Muscle of back (tissue), 3 donors: ENCODE measurements at regions not wholly inside any gene's neighbourhood (a gene's known extent, or its start where the extent isn't known, plus 50 kb on each side); places are given as distances from the start of the nearest gene placed in this dataset.
A peak's percentile ranks its signal among the peaks of the same experiment; 100 is the strongest.
"Not testable (repeated sequence)": the region's sequence is repeated elsewhere in the genome, so short reads cannot be mapped to it uniquely, and the experiment has no call there.

Source experiments
- DNase-seq, 3 donors: peaks; one replicate each; pipeline versions ENCODE4 v3.0.0 to v3.0.0-alpha.2; 2013

- no peak for DNase-seq
Observed at GRCh38 chr11:42768576-42768975, 543.2 kb upstream of the API5 start.

GRCh38 chr11:42770444-42771065, 541.2 kb upstream of the API5 start:
- peak; percentile 17 to 53 (median 24) for DNase-seq

GRCh38 chr11:42772886-42773285, 538.9 kb upstream of the API5 start:
- no peak for DNase-seq

GRCh38 chr11:42773729-42774128, 538.1 kb upstream of the API5 start:
- DNase-seq, result peak in 1 of 3 donors; percentile 21

GRCh38 chr11:42774567-42774966, 537.2 kb upstream of the API5 start:
- no peak for DNase-seq

- no peak for DNase-seq
Observed at GRCh38 chr11:42777776-42778175, 534.0 kb upstream of the API5 start.

GRCh38 chr11:42778193-42778592, 533.6 kb upstream of the API5 start:
- DNase-seq, result no peak

- DNase-seq, result no peak
Observed at GRCh38 chr11:42779555-42779954, 532.2 kb upstream of the API5 start.

GRCh38 chr11:42786981-42787380, 524.8 kb upstream of the API5 start:
- peak in 1 of 3 donors; percentile 4 for DNase-seq

GRCh38 chr11:42795483-42795882, 516.3 kb upstream of the API5 start:
- not testable (repeated sequence) for DNase-seq

GRCh38 chr11:42800041-42800440, 511.8 kb upstream of the API5 start:
- DNase-seq, result no peak

- peak in 1 of 3 donors; percentile 8 for DNase-seq
Observed at GRCh38 chr11:42802201-42802899, 509.4 kb upstream of the API5 start.

- no peak for DNase-seq
Observed at GRCh38 chr11:42806191-42806590, 505.6 kb upstream of the API5 start.

- DNase-seq, result peak in 1 of 3 donors; percentile 3
Observed at GRCh38 chr11:42812361-42812760, 499.4 kb upstream of the API5 start.

GRCh38 chr11:42812960-42813359, 498.8 kb upstream of the API5 start:
- no peak for DNase-seq

- DNase-seq, result no peak
Observed at GRCh38 chr11:42816471-42816870, 495.3 kb upstream of the API5 start.

GRCh38 chr11:42819126-42819525, 492.7 kb upstream of the API5 start:
- no peak for DNase-seq

- DNase-seq, result not testable (repeated sequence)
Observed at GRCh38 chr11:42822188-42822587, 489.6 kb upstream of the API5 start.

- DNase-seq, result no peak
Observed at GRCh38 chr11:42823546-42823945, 488.2 kb upstream of the API5 start.

- no peak for DNase-seq
Observed at GRCh38 chr11:42824067-42824466, 487.7 kb upstream of the API5 start.

GRCh38 chr11:42825598-42825997, 486.2 kb upstream of the API5 start:
- DNase-seq, result no peak

- DNase-seq, result no peak
Observed at GRCh38 chr11:42827845-42828244, 484.0 kb upstream of the API5 start.

GRCh38 chr11:42837994-42838393, 473.8 kb upstream of the API5 start:
- DNase-seq, result peak in 2 of 3 donors; percentile 10 to 19
